Myocyte (in vitro differentiated cells): ENCODE measurements at regions not wholly inside any gene's neighbourhood (a gene's known extent, or its start where the extent isn't known, plus 50 kb on each side); places are given as distances from the start of the nearest gene placed in this dataset.
"Not testable (repeated sequence)": the region's sequence is repeated elsewhere in the genome, so short reads cannot be mapped to it uniquely, and the experiment has no call there.

Source experiments
- DNase-seq: peaks from one replicate; pipeline ENCODE4 v3.0.0-alpha.2; 2012; ENCODE audit warnings: low read depth

GRCh38 chrX:11836284-11836683 lies 78.2 kb downstream of the MSL3 start:
- no peak for DNase-seq

- DNase-seq = no peak
These were observed 79.4 kb downstream of the MSL3 start for GRCh38 chrX:11837437-11837836.

- peak; percentile 53 for DNase-seq
These were observed 106.1 kb downstream of the MSL3 start for GRCh38 chrX:11864171-11864570.

GRCh38 chrX:11867610-11868345 lies 109.7 kb downstream of the MSL3 start:
- DNase-seq = no peak

GRCh38 chrX:11870789-11871188 lies 112.8 kb downstream of the MSL3 start:
- DNase-seq = no peak

- no peak for DNase-seq
These were observed 123.6 kb downstream of the MSL3 start for GRCh38 chrX:11881485-11882170.

- DNase-seq = no peak
These were observed 128.7 kb downstream of the MSL3 start for GRCh38 chrX:11886745-11887144.

- no peak for DNase-seq
These were observed 129.1 kb downstream of the MSL3 start for GRCh38 chrX:11887175-11887574.

- DNase-seq = no peak
These were observed 130.4 kb downstream of the MSL3 start for GRCh38 chrX:11888421-11888820.

GRCh38 chrX:11889791-11890190 lies 131.8 kb downstream of the MSL3 start:
- no peak for DNase-seq

- peak; percentile 88 for DNase-seq
These were observed 132.9 kb downstream of the MSL3 start for GRCh38 chrX:11890836-11891514.

- no peak for DNase-seq
These were observed 136.1 kb downstream of the MSL3 start for GRCh38 chrX:11893933-11894710.

GRCh38 chrX:11899091-11899490 lies 141.1 kb downstream of the MSL3 start:
- peak; percentile 8 for DNase-seq

GRCh38 chrX:11905933-11906332 lies 147.9 kb downstream of the MSL3 start:
- DNase-seq = not testable (repeated sequence)

- peak; percentile 25 for DNase-seq
These were observed 150.3 kb downstream of the MSL3 start for GRCh38 chrX:11908371-11908770.

- no peak for DNase-seq
These were observed 155.0 kb downstream of the MSL3 start for GRCh38 chrX:11913001-11913400.

- no peak for DNase-seq
These were observed 171.4 kb downstream of the MSL3 start for GRCh38 chrX:11929476-11929875.

- no peak for DNase-seq
These were observed 174.4 kb downstream of the MSL3 start for GRCh38 chrX:11932423-11932822.

- DNase-seq = no peak
These were observed 176.1 kb downstream of the MSL3 start for GRCh38 chrX:11934089-11934488.

- DNase-seq = no peak
These were observed 183.5 kb downstream of the MSL3 start for GRCh38 chrX:11941571-11941970.

GRCh38 chrX:11944501-11944900 lies 186.5 kb downstream of the MSL3 start:
- peak; percentile 55 for DNase-seq

- no peak for DNase-seq
These were observed 189.0 kb upstream of the FRMPD4 start for GRCh38 chrX:11949291-11949690.
